Activated T-cell treated with anti-CD3 and anti-CD28 coated beads for 4 hours (primary cell): ENCODE measurements at regions not wholly inside any gene's neighbourhood (a gene's known extent, or its start where the extent isn't known, plus 50 kb on each side); places are given as distances from the start of the nearest gene placed in this dataset.
"Not testable (repeated sequence)": the region's sequence is repeated elsewhere in the genome, so short reads cannot be mapped to it uniquely, and the experiment has no call there.

Experiments
- DNase-seq: peaks from one replicate; pipeline ENCODE4 v3.0.0-alpha.2; 2020

DNA sequence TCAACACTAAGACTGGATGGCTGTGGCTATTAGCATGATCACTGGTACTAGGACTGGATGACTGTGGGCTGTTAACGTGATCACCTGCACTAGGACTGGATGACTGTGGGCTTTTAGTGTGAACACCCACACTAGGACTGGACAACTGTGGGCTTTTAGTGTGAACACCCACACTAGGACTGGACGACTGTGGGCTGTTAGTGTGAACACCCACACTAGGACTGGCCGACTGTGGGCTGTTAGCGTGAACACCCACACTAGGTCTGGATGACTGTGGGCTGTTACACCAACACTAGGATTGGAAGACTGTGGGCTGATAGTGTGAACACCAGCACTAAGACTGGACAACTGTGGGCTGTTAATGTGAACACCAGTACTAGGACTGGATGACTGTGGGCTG, 329.2 kb downstream of the OSTF1 start:
- DNase-seq = no peak

DNA sequence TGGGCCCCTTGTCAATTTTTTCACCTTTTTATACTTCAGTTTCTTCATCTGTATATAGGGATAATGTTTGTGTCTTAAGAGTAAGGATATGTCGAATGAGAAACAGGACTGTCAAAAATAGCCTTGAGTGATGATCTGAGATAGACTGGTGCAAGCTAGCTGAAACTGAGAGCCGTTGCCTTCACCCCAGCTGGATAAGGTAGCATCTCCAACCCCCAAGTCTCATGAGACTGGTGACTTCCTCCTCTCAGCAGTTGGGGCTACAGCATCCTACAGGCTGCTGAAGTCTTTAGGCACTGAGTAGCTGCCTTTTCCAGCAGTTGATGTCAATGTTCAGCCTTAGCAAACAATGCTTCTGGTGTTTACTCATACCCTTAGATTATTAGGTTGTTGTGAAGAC, 330.2 kb downstream of the OSTF1 start:
- DNase-seq = no peak

DNA sequence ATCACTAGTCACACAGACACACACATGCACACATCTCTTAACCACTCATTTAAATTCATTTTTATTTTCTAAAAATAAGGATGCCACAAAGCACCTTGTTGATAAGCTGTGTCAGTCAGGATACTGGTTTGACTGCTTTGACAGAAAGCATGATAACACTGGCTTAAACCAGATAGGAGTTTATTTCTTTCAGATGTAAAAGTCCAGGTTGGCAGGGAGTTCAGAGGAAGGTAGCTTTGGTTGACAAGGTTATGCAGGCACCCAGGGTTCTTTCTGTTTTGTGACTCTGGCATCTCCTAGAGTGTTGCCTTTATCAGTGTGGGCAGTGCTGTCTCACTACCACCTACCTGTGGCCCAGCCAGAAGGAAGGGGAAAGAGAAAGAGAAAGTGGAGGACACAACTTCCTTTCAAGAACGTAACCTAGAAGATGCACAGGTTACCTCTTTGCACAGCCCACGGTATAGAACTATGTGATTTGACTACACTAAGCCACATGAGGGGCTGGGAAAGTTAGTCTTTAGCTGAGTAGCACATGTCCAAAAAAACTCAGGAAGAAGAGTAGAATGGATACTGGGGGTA, 334.7 kb downstream of the OSTF1 start:
- DNase-seq = no peak

DNA sequence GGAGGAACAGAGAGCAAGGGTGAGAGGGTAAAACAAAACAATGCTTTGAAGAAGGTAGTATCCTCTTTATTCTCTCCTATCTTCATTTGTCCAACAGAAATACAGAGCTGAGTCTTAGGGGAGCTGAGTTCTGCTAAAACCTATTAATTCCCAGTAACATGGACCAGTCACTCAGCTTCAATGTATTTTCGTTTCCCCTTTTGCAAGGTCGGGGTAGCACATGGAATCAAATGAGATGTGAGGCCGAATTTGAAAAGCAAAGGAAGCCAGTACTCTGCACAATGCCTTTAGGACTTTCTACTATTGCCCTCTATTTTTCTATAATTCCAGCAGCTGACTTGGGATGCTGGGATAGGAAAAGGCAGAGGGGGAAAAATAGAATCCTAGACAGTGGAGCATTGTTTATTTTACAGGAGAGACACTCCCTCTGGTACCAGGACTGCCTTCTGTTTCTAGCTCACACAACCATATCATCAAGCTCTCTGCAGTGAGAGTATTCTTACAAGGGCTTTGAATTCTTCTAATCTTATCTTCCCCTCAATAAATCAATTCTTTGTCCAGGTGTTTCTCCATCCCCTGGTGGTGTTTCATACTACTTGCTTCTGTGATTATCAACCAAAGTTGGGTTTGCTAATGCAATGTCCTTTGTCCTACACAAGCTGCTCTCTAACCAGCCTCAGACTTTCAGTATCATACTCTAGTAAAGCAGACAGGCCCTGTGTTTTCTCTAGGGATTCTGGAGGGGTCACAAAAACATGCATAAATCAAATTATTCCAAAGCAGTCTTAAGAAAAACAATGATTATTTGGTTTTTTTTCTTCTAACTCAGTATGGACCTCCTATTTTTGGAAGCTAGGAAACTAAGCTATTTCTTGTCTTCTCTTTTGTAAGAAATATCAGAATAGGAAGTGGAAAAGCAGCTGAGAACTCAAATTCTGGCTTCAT, 341.5 kb downstream of the OSTF1 start:
- DNase-seq = no peak

DNA sequence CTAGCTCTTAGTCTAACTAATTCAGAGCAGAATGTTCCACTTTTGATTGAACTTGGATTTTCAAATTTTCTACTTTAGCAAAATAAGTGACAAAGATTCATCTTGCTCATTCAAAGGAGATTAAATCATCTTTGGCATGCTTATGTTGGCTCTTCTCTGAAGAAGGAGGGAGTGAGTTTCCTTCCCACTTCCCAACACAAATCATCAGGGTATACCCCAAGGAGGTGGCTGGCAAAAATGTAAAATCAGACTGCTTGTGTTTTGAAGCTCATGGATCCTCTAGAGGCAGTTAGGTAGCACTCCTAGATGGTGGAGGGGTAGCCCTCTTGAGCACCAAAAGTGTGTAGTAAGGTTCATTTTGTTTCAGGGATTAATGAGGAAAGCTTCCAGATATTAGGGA, 343.1 kb downstream of the OSTF1 start:
- no peak for DNase-seq

DNA sequence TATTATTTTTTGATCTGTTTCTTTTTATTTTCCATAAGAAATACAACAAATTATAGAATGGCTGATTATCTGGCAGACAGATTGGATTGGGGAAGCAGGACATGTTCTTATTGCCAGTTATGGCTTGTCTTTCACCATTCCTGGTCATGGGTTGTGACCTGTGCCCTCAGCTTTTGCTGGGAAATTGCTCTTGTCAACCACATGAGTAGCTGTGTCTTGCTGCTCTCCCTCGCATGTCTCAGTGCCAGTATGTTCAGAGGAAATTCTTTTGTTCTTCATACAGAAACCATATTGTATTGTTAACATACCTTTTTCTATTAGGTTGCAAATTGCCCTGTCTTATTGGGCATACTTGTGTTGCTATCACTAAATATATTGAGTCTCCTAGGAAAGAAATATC, 344.1 kb downstream of the OSTF1 start:
- no peak for DNase-seq

DNA sequence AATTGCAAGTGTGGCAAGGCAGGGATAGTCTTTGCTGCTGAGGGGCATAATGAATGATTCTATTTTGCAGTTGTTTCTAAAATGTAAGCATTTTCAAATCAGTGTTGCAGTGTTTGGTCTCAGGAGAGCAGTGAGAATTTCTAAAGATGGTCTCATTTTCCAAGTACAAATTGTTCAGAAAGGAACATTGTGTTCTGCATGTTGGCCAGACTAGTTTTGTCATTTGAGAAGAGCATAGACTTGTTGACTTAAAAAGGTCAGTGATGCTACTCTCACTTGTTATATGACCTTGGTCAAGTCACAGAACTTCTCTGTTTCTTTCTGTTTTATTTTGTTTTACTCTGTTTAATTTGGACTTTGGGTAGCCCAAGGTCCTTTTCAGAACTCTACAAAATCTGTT, 344.6 kb downstream of the OSTF1 start:
- DNase-seq = no peak

DNA sequence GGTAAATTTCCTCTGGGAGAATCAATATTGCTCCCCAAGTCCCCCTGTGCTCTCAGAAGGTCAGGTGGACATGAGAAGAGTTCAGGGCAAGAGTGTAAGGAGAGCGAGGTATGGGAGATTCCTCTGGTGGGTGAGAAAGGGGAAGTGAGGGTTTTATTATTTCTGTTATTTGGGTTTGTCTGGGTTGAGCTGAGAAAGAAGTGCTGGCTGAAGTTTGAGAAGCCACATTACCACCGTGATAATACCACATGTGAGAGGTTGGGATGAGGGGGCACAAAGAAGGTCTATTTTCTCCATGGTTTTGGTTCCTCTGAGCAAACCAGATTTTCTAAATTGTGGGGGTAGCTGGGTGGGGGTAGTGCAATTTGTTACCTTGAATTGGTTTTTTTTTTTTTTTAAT, 350.4 kb downstream of the OSTF1 start:
- DNase-seq = no peak

DNA sequence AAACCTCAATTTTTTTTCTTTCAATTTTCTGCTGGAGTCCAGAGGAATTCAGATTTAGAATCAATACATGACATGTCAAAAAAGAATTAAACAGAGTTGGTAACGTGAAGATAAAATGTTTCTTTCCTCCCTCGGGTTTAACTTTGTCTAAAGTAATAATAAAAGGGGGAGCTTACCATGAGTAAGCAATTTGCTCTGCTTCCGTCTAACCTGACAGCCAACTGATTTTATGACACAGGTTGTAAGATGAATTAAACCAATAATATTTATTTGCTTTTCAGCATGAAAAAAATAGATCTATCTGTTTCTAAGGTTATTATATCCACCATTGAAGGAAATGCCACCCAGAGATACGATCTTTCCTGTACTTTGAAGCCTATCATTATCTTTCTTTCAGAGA, 352.6 kb downstream of the OSTF1 start:
- DNase-seq = no peak

DNA sequence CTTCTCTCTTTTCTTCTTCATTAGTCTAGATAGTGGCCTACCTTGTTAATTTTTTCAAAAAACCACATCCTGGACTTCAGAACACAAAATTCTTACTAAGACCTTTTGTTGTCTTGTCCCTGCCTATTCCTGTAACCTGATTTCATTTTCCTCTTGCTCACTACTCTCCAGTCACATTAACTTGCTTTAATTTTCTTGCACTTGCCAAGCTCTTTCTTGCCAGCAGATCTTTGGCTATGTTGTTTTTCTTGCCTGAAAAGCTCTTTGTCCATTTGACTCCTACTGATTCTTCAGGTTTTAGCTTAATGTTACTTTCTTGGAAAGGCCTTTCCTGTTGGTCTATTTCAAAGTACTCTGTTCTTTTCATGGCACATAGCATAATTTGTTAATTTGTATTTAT, 356.8 kb downstream of the OSTF1 start:
- DNase-seq = no peak

DNA sequence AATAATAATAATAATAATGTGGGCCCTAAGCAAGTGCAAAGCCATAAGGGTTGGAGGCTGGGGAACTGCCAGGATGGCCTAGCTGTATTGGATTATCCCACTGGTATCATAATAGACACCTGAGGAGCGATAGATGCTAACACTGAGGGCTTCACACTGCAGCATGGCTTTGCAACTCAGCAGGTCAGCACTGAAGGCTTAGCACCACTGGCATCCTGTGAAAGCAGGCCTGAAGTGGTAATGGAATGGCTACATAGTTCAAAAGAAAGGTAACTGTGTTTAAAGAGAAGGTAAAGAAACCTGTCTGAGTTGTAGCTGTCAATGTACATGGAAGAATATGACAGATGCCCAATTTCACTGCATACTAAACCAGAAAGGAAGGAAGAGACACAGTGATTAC, 359.0 kb downstream of the OSTF1 start:
- DNase-seq = no peak

DNA sequence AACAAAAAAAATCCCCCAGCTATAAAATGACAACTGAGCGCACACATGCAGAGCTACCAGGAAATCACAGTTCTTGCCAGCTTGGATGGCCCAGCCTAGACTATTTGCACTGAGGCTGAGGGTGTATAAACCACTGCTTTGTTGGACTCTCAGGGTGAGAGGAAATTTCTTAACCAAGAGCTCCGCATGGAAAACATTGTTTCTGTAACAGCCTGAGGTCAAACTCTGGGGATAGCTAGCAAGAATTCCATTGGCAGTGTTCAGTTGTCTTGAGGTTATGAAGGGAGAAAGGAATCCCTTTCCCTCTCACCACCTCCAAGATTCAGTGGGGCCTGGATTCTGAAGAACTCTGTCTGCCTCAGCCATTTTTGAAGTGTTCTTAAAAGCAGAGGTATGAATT, 360.0 kb downstream of the OSTF1 start:
- no peak for DNase-seq

DNA sequence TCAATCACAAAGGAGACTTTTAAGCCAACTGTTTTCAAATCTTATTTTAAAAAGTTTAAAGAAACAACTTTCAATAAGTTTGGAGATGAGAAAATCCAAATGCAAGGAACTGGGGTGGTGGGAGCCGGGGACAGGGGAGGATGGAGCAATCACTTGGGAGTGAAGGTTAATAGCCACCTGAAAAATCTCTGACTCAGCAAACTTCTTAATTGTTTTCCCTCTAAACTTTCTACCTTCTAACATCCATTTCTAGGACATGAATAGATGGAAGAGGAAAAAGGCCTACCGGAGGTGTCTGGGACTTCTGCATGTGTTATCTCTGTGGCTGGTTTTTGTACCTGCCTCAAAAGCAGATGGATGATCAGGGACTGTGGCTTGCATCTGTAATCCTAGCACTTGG, 360.6 kb downstream of the OSTF1 start:
- no peak for DNase-seq

DNA sequence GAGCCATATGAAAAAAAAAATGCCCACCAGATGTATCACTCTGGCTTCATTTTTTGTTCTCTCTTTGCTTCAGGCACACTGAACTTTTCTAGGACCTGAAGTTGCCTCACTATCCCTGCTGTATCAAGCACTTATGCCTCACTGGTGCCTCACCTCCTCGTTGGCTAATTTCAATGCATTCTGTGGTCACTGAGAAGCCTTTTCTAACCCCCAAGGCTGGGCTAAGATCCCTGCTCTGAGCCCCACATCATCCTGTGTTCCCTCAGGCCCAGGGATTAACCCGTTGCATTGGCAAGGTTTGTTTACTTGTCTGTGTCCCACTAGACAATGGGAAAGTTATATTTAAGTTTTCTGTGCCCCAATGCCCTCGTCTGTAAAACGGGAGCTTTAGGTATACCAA, 362.7 kb downstream of the OSTF1 start:
- DNase-seq = no peak

DNA sequence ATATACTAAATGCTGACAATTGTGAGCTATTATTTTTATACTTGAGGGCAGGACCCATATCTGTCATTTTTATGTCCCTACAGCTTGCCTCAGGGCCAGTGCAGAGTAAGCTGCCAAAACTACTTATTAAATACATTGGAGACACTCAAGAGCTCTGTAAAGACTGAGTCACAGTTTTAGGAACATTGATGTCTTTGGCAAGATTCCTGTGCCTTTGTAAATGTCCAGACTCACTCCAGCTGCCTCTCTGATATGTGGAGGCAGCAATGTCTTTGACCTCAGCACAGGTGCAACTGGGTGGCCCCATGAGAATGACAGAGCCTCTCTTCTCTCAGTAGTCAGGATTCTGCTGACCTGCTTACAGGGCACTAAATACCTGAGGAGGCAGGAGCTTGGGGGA, 363.2 kb downstream of the OSTF1 start:
- DNase-seq = no peak

DNA sequence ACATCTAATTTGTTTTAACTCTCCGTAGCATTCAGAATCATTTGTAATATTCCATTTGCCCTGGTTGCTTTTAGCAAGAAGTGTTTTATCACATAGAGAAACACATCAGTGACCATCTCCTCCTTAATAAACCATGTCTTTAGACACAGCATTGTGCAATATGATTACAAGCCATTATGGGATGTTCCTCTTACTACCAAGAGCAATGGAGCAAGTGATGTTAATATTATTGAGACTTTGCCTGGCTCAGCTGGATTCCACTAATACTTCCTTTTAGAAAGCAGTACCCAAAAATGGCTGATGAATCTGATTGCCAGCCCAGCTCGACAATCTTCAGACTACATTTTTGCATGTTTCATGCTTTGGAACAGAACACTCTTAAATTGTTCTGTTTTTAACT, 364.2 kb downstream of the OSTF1 start:
- DNase-seq = no peak

DNA sequence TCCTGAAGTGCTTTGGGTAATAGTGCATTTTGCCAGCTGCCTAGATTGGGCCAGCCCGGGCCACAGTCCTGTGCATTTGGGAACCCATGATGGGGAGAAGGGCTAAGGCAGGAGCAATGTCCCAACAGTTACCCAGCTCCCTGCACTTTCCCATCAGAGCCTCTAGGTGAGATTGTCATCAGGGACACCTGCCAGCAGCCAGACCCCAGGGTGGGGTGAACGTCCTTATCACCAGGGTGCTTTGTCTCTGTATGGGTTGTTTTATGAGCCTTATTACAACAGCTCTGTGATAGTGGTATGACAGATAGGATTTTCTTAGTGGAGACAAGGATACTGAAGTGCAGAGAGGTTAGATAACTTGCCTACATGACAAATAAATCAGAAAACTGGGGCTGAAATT, 365.7 kb downstream of the OSTF1 start:
- no peak for DNase-seq

DNA sequence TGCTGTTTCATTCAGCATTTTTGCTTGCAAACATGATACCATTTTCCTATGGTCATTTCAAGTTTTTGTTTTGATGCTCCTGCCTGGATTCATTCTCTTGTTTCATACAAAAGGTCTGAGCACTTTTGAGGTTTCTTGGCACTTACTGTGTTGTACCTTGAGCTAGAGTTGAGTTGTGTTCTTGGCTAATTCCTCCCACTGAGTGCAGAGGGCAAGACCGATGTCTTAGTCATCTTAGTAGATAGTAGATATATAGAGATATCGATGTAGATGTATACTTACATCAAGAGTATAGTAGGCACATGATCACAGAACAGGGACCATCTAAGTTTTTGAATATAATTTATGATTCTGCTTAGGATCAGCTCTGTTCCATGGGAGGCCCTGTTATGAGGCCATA, 366.6 kb downstream of the OSTF1 start:
- no peak for DNase-seq

DNA sequence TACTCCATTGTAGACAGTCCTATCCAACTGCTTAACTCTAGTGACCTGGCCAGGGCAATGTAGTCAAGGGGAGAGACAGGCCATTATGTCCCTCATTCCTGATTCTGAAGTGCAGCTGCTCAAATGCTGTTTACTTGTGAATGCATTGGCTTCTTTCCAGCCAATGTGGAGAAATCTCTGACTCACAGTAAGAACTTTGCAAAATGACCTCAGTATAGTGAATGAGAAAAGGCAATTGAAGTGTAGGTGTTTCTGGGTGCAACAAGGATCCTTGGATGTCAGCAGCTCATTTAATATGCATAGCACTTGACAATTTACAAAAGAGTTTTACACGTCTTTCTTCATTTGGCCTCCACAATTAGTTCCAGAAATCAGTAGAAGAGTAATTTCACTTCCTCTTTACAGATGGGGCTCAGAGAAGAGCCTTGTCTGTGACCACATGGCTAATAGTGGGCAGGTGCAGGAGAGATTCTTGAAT, 367.2 kb downstream of the OSTF1 start:
- no peak for DNase-seq

DNA sequence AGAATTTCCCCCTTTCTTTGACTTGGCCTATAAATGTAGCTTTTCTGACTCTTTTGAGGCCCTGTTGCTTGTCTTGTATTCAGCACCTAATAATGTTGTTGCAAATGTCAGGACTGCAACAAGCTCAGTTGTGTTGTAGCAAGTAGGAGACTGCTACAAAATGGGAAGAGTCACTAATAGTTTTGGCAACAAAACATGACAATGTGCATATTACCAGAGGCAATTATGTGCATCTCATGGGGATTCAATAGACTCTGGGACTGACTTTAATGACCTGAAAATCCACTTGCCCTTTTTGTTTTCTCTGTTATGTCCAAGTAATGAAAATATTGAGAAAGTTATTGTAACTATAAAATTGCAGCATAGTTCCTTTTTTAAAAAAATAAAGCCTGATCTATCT, 368.4 kb downstream of the OSTF1 start:
- DNase-seq = no peak

DNA sequence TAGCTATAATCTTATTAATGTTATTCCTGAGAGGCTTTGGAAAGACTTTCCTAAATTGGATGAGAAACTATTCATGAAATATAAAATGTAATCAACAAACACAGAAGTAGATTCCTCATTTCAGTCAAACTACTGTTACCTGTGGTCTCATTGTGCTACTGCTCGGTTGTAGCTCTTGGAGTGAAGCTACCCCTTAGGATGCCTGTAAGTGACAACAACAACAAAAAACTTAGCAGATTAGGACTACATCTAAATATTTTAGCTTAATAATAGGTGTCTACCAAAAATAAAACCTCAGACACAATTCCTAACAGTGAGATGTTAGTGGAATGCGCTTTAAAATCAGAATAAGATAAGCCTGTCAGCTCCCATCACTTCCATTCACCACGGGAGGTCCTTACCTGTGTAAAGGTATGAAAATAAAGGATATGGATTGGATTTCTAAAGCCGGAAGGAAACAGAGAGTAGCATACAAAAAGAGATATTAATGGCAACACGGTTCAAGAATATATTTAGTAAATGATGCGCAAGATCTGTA, 369.2 kb downstream of the OSTF1 start:
- no peak for DNase-seq

DNA sequence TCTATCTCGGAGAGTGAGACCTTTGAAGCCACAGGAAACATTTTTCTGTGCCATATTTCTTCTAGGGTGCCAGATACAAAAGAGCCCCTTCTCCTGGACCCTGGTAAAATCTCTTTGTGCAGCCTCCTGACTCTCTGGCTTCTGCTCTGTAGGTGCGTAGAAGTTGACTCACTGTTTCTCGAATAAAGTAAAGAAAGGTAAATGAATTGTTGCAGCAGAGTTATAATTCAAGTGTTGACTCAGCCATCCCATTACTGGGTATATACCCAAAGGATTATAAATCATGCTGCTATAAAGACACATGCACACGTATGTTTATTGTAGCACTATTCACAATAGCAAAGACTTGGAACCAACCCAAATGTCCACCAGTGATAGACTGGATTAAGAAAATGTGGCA, 371.0 kb downstream of the OSTF1 start:
- DNase-seq = not testable (repeated sequence)

DNA sequence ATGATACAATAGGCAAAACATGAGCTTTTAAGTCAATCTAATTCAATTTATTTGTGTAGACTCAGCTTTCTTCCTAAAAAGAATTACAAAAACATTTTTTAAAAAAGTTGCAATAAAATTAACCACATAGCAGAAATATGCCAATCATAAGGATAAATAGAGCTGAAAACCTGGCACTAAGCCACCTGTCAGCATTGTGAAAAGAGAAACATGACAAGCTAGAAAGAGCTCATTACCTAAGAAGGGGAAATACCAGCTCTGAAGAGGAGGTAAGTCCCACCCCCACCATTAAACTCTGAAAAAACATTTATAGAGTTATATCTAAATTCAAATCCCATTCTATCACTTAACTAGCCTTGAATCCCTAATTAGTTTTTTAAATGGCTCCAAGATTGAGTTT, 372.9 kb downstream of the OSTF1 start:
- no peak for DNase-seq

DNA sequence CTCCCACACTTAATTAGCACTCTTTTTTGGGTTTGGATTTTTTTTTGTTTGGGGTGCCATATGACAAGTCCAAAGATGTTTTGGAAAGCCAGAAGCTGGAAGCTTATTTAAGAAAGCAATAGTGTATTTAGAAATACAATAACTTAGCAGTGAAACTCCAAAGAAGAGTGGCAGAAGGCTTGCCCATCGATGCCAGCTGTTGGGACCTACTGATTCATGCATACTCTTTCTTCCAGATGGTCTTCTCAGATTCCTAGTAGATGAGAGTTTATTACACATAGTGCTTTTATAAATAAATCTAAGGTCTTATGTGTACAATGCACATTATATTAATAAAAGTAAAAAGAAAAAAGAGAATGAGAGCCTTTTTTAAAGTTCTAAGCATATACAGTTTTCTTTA, 374.6 kb downstream of the OSTF1 start:
- DNase-seq = no peak
